Trophoblast cell (in vitro differentiated cells and primary cell): ENCODE measurements at regions not wholly inside any gene's neighbourhood (a gene's known extent, or its start where the extent isn't known, plus 50 kb on each side); places are given as distances from the start of the nearest gene placed in this dataset.

Experiments used
- DNase-seq, 2 donors: peaks; one replicate each; pipeline ENCODE4 v3.0.0-alpha.2; 2016
- H2AFZ ChIP-seq: 2 replicates; pipeline ENCODE4 v1.6.1; 2013; ENCODE audit warnings: low read length, moderate library complexity, mild to moderate bottlenecking; ENCODE audit not compliant: insufficient read depth, poor library complexity
- H2AK5ac ChIP-seq: 2 replicates; pipeline ENCODE4 v1.6.1; 2013; ENCODE audit warnings: mild to moderate bottlenecking, low read length
- H2BK120ac ChIP-seq: 2 replicates; pipeline ENCODE4 v1.6.1; 2013; ENCODE audit warnings: low read length, mild to moderate bottlenecking, moderate library complexity; ENCODE audit not compliant: insufficient read depth, poor library complexity
- H2BK12ac ChIP-seq: 2 replicates; pipeline ENCODE4 v1.6.1; 2013; ENCODE audit warnings: mild to moderate bottlenecking, low read length, moderate library complexity
- H2BK5ac ChIP-seq: 2 replicates; pipeline ENCODE4 v1.6.1; 2013; ENCODE audit warnings: low read length, low read depth, moderate library complexity, mild to moderate bottlenecking; ENCODE audit not compliant: poor library complexity
- H3K14ac ChIP-seq: 2 replicates; pipeline ENCODE4 v1.6.1; 2013; ENCODE audit warnings: mild to moderate bottlenecking, low read length
- H3K18ac ChIP-seq: 2 replicates; pipeline ENCODE4 v1.6.1; 2013; ENCODE audit warnings: mild to moderate bottlenecking, low read length
- H3K23ac ChIP-seq: 2 replicates; pipeline ENCODE4 v1.6.1; 2013; ENCODE audit warnings: low read length
- H3K27ac ChIP-seq: 2 replicates; pipeline ENCODE4 v1.5.1; 2013; ENCODE audit warnings: low read depth, mild to moderate bottlenecking, inconsistent platforms, low read length, moderate library complexity
- H3K27me3 ChIP-seq: 2 replicates; pipeline ENCODE4 v1.6.1; 2013; ENCODE audit warnings: inconsistent platforms, mild to moderate bottlenecking, low read length, moderate library complexity; ENCODE audit not compliant: insufficient read depth
- H3K36me3 ChIP-seq, 2 experiments: 1 replicate in 1 of 2; 2 replicates in 1 of 2; pipeline ENCODE4 v1.6.1; 2013; ENCODE audit warnings: low read length in 2 of 2, mild to moderate bottlenecking in 2 of 2, moderate library complexity in 1 of 2; ENCODE audit not compliant: insufficient read depth in 2 of 2, control insufficient read depth in 1 of 2
- H3K4ac ChIP-seq: 2 replicates; pipeline ENCODE4 v1.6.1; 2013; ENCODE audit warnings: low read depth, mild to moderate bottlenecking, low read length, moderate library complexity
- H3K4me1 ChIP-seq, 2 experiments: 1 replicate in 1 of 2; 2 replicates in 1 of 2; pipeline ENCODE4 v1.6.1; 2013; ENCODE audit warnings: low read length in 2 of 2, mild to moderate bottlenecking in 2 of 2, moderate library complexity in 1 of 2; ENCODE audit not compliant: insufficient read depth in 2 of 2, control insufficient read depth in 1 of 2
- H3K4me2 ChIP-seq: 2 replicates; pipeline ENCODE4 v1.6.1; 2013; ENCODE audit warnings: inconsistent platforms, mild to moderate bottlenecking, low read length, moderate library complexity
- H3K4me3 ChIP-seq: 2 replicates; pipeline ENCODE4 v1.5.1; 2013; ENCODE audit warnings: mild to moderate bottlenecking, low read depth, low read length, inconsistent platforms
- H3K79me1 ChIP-seq: one replicate; pipeline ENCODE4 v1.6.1; 2013; ENCODE audit warnings: low read length
- H3K79me2 ChIP-seq: 2 replicates; pipeline ENCODE4 v1.6.1; 2013; ENCODE audit warnings: low read length, mild to moderate bottlenecking; ENCODE audit not compliant: control insufficient read depth, insufficient read depth, poor library complexity
- H3K9ac ChIP-seq: 2 replicates; pipeline ENCODE4 v1.6.1; 2013; ENCODE audit warnings: mild to moderate bottlenecking, low read length
- H3K9me3 ChIP-seq: 2 replicates; pipeline ENCODE4 v1.6.1; 2013; ENCODE audit warnings: low read depth, mild to moderate bottlenecking, control low read depth, inconsistent platforms, low read length; ENCODE audit not compliant: insufficient read depth
- H4K12ac ChIP-seq: 2 replicates; pipeline ENCODE4 v1.6.1; 2013; ENCODE audit warnings: low read depth, mild to moderate bottlenecking, low read length, moderate library complexity
- H4K8ac ChIP-seq: 2 replicates; pipeline ENCODE4 v1.6.1; 2013; ENCODE audit warnings: low read depth, mild to moderate bottlenecking, low read length, moderate library complexity
- H4K91ac ChIP-seq: one replicate; pipeline ENCODE4 v1.6.1; 2013; ENCODE audit warnings: low read depth, mild to moderate bottlenecking, low read length, moderate library complexity
- WGBS: extraction: QIAGEN DNeasy Blood & Tissue Kit; methylation state at CpG from one replicate; pipeline ENCODE4 v1.1.7; 2013; ENCODE audit warnings: missing lambda C conversion rate; ENCODE audit not compliant: insufficient read length, insufficient coverage; ENCODE audit errors: extremely low coverage; 5-methylcytosine and 5-hydroxymethylcytosine counted together

- H2AFZ ChIP-seq = no peak overlapping the region
- H3K18ac ChIP-seq = no peak overlapping the region
- H2BK12ac ChIP-seq = no peak overlapping the region
- no peak overlapping the region for H2BK120ac ChIP-seq
- H3K4me1 ChIP-seq = peaks cover 19 to 21% of the 10 kb centered on the region in 2 experiments
- no peak overlapping the region for H2BK5ac ChIP-seq
- peak overlapping the region; percentile 51 for H4K91ac ChIP-seq
- H4K12ac ChIP-seq = no peak overlapping the region
- no peaks in the 10 kb centered on the region for H3K27me3 ChIP-seq
- H2AK5ac ChIP-seq = no peak overlapping the region
- H3K9ac ChIP-seq = no peak overlapping the region
- H3K36me3 ChIP-seq = no peaks in the 10 kb centered on the region
- no peaks in the 10 kb centered on the region for H3K79me2 ChIP-seq
- no peak overlapping the region for H3K4me2 ChIP-seq
- H4K8ac ChIP-seq = peak overlapping the region; percentile 36
- no peak overlapping the region for H3K23ac ChIP-seq
- peaks cover 6% of the 10 kb centered on the region for H3K79me1 ChIP-seq
- H3K14ac ChIP-seq = no peak overlapping the region
- WGBS = no CpG with 5 or more reads among the region's 4 CpGs
- DNase-seq = no peak
- H3K4me3 ChIP-seq = no peak overlapping the region
- H3K27ac ChIP-seq = no peak overlapping the region
- H3K4ac ChIP-seq = no peak overlapping the region
- no peaks in the 10 kb centered on the region for H3K9me3 ChIP-seq
Measured at GRCh38 chr5:91315701-91316100, 67.4 kb downstream of the ARRDC3 start.

- H4K8ac ChIP-seq = no peak overlapping the region
- no peak overlapping the region for H3K4me3 ChIP-seq
- no peak overlapping the region for H3K23ac ChIP-seq
- no peak overlapping the region for H2BK5ac ChIP-seq
- H3K9ac ChIP-seq = no peak overlapping the region
- no peak overlapping the region for H2BK12ac ChIP-seq
- no peaks in the 10 kb centered on the region for H3K36me3 ChIP-seq
- H2AK5ac ChIP-seq = no peak overlapping the region
- no peak overlapping the region for H2AFZ ChIP-seq
- DNase-seq = peak; percentile 83 to 95
- no peaks in the 10 kb centered on the region for H3K27me3 ChIP-seq
- peak overlapping the region; percentile 8 for H3K27ac ChIP-seq
- WGBS = no CpG with 5 or more reads among the region's 9 CpGs
- H3K14ac ChIP-seq = no peak overlapping the region
- peak overlapping the region; percentile 25 for H3K4me2 ChIP-seq
- no peaks in the 10 kb centered on the region for H3K79me2 ChIP-seq
- no peaks in the 10 kb centered on the region for H3K9me3 ChIP-seq
- no peak overlapping the region for H3K18ac ChIP-seq
- H2BK120ac ChIP-seq = no peak overlapping the region
- H4K12ac ChIP-seq = no peak overlapping the region
- H4K91ac ChIP-seq = no peak overlapping the region
- H3K79me1 ChIP-seq = peaks cover 6% of the 10 kb centered on the region
- peaks cover 19 to 21% of the 10 kb centered on the region in 2 experiments for H3K4me1 ChIP-seq
- H3K4ac ChIP-seq = no peak overlapping the region
Measured at GRCh38 chr5:91313757-91314673, 69.1 kb downstream of the ARRDC3 start.

- Histone ChIP-seq H3K79me1 (peaks cover 6% of the 10 kb centered on the region), H3K4ac (no peak overlapping the region), H3K9me3 (no peaks in the 10 kb centered on the region), H2AFZ (no peak overlapping the region), H3K18ac (no peak overlapping the region), H3K23ac (no peak overlapping the region), H4K8ac (no peak overlapping the region), H3K9ac (no peak overlapping the region), H2BK12ac (peak overlapping the region; percentile 93), H3K4me3 (no peak overlapping the region), H4K12ac (no peak overlapping the region), H2BK5ac (no peak overlapping the region), H3K27me3 (no peaks in the 10 kb centered on the region), H3K4me1 (peaks cover 19 to 21% of the 10 kb centered on the region in 2 experiments), H3K4me2 (no peak overlapping the region), H3K79me2 (no peaks in the 10 kb centered on the region), H3K36me3 (no peaks in the 10 kb centered on the region), H3K27ac (no peak overlapping the region), H2AK5ac (no peak overlapping the region), H4K91ac (peak overlapping the region; percentile 68), H2BK120ac (no peak overlapping the region), H3K14ac (no peak overlapping the region)
- no CpG with 5 or more reads among the region's 1 CpG for WGBS
- DNase-seq = no peak
Measured at GRCh38 chr5:91312698-91313097, 70.4 kb downstream of the ARRDC3 start.

- H3K4ac ChIP-seq = no peak overlapping the region
- H3K9me3 ChIP-seq = no peaks in the 10 kb centered on the region
- no peak overlapping the region for H3K18ac ChIP-seq
- WGBS = no CpG with 5 or more reads among the region's 11 CpGs
- H3K27ac ChIP-seq = no peak overlapping the region
- H4K12ac ChIP-seq = no peak overlapping the region
- no peaks in the 10 kb centered on the region for H3K27me3 ChIP-seq
- H2AFZ ChIP-seq = no peak overlapping the region
- no peak overlapping the region for H4K91ac ChIP-seq
- peak overlapping the region; percentile 5 for H3K9ac ChIP-seq
- peaks cover 19 to 21% of the 10 kb centered on the region in 2 experiments for H3K4me1 ChIP-seq
- no peaks in the 10 kb centered on the region for H3K79me2 ChIP-seq
- H4K8ac ChIP-seq = peak overlapping the region; percentile 58
- peaks cover 6% of the 10 kb centered on the region for H3K79me1 ChIP-seq
- no peak overlapping the region for H2BK5ac ChIP-seq
- H2AK5ac ChIP-seq = no peak overlapping the region
- no peak overlapping the region for H3K4me3 ChIP-seq
- no peak overlapping the region for H3K23ac ChIP-seq
- no peak overlapping the region for H3K14ac ChIP-seq
- peak overlapping the region; percentile 20 for H2BK120ac ChIP-seq
- H3K4me2 ChIP-seq = no peak overlapping the region
- no peaks in the 10 kb centered on the region for H3K36me3 ChIP-seq
- peak; percentile 12 to 42 for DNase-seq
- peak overlapping the region; percentile 25 for H2BK12ac ChIP-seq
Measured at GRCh38 chr5:91311697-91312501, 71.2 kb downstream of the ARRDC3 start.
